ENCODE measurements at regions not wholly inside any gene's neighbourhood (a gene's known extent, or its start where the extent isn't known, plus 50 kb on each side); places are given as distances from the start of the nearest gene placed in this dataset.
"Not testable (repeated sequence)": the region's sequence is repeated elsewhere in the genome, so short reads cannot be mapped to it uniquely, and the experiment has no call there.

DNA sequence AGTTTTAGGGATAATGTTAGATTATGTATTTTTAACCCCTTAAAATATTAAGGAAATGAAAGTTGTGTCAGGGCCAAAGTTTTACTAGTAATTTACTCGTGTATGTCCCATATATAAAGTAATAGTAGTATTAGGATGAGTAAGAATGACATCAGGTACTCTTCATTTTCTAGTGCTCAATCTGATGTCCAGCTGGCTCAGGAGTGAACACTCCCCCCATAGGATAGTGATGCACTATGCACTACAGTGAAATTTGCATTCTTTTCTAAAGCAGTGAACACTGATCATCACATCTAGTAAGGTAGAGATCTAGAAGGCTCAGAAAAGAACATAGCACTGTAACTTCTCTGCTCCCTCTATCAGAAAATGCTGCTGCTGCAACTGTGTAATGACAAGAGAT, 409.7 kb downstream of the GLUD2 start:
- no peak for DNase-seq

GRCh38 chrX:121479406-121479805, 432.0 kb downstream of the GLUD2 start:
- DNase-seq, result no peak

DNA sequence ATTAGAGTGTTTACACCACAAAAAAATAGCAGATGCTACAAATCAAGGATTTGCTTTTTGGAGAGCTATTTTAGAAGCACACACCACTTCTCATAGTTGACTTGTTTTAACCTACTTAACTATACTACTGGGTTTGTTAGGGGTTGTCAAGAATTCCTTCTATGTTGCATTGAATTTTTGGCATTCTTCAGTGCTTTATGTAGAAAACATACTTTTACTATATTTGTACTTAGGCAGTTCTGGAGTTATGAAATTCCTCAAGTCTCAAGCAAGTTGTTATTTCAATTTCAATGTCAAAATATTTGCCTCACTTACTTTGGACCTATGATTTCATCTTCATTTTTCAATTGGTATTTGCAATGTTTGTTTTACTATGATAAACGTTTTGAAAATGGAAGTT, 449.6 kb downstream of the GLUD2 start:
- no peak for DNase-seq

- DNase-seq, result no peak
These were observed 456.7 kb downstream of the GLUD2 start for GRCh38 chrX:121504153-121504552.

- DNase-seq, result no peak
These were observed 498.9 kb downstream of the GLUD2 start for GRCh38 chrX:121546317-121546716.

DNA sequence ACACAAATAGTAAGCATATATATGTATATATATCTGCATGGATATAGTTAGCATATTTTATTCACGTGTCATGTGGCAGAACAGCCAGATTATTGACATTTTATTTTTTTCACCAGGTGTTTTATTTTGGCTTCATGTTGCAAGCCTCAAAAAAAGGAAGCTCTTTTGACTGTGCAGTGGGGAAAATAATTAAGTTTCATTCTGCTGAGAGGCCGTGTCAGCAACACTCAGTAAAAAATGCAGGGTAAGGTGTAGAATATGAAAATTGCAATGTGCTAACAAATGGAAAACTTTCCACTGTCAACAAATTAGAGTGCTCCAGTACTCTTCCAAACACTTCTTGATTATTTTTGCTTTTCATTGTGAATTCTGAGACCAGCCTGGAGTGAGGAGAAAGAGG, 511.5 kb downstream of the GLUD2 start:
- DNase-seq, result no peak

- DNase-seq, result no peak
These were observed 515.2 kb downstream of the GLUD2 start for GRCh38 chrX:121562616-121563015.

DNA sequence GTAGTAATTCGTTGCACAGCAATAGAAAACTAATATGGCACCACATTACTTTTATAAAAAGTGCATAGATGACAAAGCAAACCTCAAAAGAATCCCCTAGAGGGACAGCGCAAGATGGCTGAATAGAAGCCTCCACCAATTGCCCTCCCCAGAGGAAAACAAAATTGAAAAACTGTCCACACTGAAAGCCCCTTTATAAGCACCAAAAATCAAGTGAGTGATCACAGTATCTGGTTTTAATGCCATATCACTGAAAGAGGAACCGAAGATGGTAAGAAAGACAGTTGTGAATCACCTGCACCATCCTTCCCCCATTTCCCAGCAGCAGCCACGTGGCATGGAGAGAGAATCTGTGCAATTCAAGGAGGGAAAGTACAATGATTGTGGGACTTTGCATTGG, 522.2 kb downstream of the GLUD2 start:
- no peak for DNase-seq

- no peak for DNase-seq
These were observed 522.8 kb downstream of the GLUD2 start for GRCh38 chrX:121570072-121570841.

DNA sequence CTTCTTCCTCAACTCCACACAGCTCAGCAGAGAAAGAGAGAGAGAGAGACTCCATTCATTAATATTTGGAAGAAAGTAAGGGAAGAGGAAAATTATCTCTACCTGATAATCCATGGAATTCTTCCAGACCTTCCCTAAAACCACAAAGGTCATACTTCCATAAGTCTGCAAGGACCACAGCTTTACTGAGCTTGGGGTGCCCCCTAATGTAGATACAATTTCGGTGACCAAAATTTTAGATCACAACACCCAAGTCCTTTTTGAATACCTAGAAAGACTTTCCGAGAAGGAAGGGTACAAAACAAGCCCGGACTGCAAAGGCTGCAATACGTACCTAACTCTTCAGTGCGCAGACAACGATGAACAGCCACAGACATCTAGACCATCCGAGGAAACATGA, 523.9 kb downstream of the GLUD2 start:
- no peak for DNase-seq

DNA sequence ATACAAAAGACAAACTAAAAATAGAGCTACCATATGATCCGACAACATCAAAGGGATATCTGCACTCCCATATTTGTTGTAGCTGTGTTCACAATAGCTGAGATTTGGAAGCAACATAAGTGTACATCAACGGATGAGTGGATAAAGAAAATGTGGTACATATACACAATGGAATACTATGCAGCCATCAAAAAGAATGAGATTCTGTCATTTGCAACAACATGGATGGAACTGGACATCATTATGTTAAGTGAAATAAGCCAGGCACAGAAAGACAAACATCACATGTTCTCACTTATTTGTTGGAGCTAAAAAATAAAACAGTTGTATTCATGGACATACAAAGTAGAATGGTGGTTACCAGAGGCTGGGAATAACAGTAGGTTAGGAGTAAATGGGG, 527.0 kb downstream of the GLUD2 start:
- not testable (repeated sequence) for DNase-seq

- no peak for DNase-seq
These were observed 531.8 kb downstream of the GLUD2 start for GRCh38 chrX:121579016-121579760.

- DNase-seq, result no peak
These were observed 534.5 kb downstream of the GLUD2 start for GRCh38 chrX:121581885-121582284.

GRCh38 chrX:121585626-121586025, 538.2 kb downstream of the GLUD2 start:
- DNase-seq, result no peak

DNA sequence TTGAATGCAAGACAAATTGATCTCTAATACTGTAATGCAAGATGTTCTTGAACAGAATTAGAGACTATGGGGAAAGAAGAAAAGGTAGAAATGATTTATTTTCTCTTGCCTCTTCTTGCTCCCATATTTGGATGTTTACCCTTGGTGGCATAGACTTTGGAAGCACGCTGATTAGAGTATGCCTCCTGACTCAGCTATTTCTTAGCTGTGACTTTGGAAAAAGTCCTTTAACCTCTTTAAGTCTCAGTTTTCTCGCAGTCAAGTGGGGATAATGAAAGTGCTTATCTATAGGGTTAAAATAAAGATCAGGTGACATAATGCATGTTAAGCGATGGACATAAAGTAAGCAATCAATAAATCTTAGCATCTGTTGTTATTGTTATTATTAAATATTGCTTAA, 545.5 kb downstream of the GLUD2 start:
- no peak for DNase-seq

DNA sequence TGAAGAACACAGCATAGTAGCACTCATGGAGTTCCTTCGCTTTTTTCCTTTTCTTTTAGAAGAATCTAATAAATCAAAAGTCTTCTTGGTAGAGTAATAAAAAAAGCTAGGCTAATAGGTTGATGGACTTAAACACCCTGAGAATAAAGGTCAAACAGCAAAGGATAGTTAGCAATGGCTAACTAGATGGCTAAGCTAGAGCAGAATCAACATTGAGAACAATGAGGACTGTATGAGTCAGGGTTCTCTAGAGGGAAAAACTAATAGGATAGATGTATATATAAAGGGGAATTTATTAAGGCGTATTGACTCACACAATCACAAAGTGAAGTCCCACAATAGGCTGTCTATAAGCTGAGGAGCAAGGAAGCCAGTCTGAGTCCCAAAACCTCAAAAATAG, 550.9 kb downstream of the GLUD2 start:
- DNase-seq, result no peak

DNA sequence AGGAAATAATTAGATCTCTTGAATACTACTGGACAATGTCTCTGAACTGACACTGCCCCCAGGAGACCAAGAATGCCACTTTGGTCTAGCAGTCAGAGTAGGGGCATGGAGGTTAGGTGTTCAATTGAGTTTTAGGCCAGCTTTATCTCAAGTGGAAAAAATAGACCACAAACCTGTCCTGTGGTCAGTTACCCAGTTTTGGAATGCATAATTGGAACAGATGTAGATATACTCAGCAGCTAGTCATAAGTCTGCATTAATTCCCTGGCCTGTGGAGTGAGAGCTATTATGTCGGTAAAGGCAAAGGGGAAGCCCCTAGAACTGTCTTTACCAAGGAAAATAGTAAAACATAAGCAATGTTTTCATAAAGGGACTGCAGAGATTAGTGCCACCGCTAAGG, 587.7 kb downstream of the GLUD2 start:
- no peak for DNase-seq

GRCh38 chrX:121639781-121640180, 592.4 kb downstream of the GLUD2 start:
- no peak for DNase-seq

GRCh38 chrX:121641560-121641959, 594.1 kb downstream of the GLUD2 start:
- no peak for DNase-seq

DNA sequence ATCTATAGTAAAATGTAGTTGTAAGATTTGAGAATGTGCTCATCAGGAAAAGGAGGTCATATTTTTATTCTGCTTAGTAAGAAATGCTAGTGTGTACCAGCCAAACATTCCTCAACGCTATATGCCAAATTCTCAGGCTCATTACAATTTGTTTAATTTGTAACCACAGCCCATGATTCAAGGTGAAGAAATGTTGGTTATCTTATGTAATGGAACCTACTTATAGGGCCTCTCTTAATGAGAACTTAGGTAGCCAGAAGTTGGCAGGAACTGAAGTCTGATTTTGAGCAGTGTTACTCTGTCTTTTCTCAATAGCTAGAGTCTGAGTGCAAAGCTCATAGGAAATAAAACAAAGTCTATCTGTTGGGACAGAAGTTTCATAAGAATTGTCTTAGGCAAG, 595.0 kb downstream of the GLUD2 start:
- DNase-seq, result no peak

DNA sequence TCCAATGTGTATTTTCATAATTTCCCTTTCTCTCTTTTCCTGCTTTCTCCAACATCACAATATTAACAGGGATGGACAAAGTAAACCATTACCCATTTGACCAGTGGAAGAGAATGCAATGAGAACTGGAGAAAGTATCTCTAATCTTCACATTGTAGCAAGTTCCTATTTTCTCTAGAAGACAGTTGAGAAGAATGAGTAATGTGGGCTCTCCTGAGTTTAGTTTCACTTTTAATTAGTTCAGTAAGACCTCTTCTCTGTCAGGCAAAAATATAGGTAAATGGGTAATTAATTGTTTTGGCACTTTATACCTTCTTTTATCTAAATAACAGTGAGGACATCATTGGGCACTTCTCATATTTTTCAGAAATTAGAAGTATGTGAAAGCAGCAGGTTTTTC, 602.0 kb downstream of the GLUD2 start:
- no peak for DNase-seq

- no peak for DNase-seq
These were observed 607.9 kb downstream of the GLUD2 start for GRCh38 chrX:121655276-121655675.

DNA sequence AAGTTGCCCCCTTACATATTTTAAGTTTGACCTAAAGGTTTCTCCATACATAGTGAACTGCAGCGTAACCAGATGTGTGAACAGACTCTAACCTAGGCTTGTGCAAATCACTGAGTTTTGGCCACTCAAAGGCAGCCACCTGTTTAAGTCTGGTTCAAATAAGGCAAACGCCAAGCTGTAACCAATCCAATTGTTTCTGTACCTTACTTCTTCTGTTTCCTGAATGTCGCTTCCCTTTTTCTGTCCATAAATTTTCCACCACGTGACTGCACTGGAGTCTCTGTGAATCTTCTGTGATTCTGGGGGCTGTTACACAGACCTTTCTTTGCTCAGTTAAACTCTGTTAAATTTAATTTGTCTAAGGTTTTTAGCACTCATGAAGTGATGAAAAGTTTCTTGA, 618.8 kb downstream of the GLUD2 start:
- DNase-seq, result no peak

DNA sequence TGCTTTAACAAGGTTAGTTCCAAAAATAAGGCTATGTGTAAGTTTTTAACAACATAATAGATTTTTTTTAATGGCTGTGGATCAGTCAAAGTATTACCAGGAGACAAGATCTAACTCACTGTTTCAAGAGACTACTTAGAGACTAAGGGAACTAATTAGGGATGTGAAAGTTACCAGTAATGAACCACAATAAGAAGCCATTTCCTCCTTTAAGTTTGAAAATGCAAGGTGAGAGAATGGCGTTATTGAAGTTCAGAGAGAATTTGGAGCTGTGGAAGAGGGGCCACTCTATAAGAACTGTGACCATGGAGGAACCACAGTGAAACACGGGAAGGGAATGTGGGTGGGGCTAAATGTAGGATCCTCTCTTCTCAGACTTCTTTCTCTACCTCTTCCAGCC, 624.2 kb downstream of the GLUD2 start:
- no peak for DNase-seq

- not testable (repeated sequence) for DNase-seq
These were observed 661.8 kb downstream of the GLUD2 start for GRCh38 chrX:121709236-121709635.

Data from stimulated activated CD4-positive, alpha-beta T cell treated with anti-CD3 and anti-CD28 coated beads, Interleukin-12 subunit alpha, Interleukin-12 subunit beta, amount 100 ng/mL, for 4 hours (primary cell).